Common myeloid progenitor, CD34-positive (primary cell): ENCODE measurements at regions not wholly inside any gene's neighbourhood (a gene's known extent, or its start where the extent isn't known, plus 50 kb on each side); places are given as distances from the start of the nearest gene placed in this dataset.

Experiments used
- CTCF ChIA-PET: fragments of 350-600 bp; sonication (Branson Sonifier 250); formaldehyde crosslinking; loops from one replicate; lab custom pipeline; 2021; ENCODE audit warnings: antibody characterized with exemption; lab: Charles Lee
- POLR2A ChIA-PET: fragments of 350-600 bp; sonication (Branson Sonifier 250); formaldehyde crosslinking; loops from one replicate; lab custom pipeline; 2021; ENCODE audit warnings: antibody characterized with exemption; lab: Charles Lee
- DNase-seq, 3 donors: peaks; one replicate each; pipeline versions ENCODE4 v3.0.0 to v3.0.0-alpha.2; 2013
- H3K27ac ChIP-seq, 2 experiments: 1 replicate in 1 of 2; 2 replicates in 1 of 2; pipeline ENCODE4 v1.7.0; 2013; ENCODE audit warnings: inconsistent platforms in 2 of 2, low read length in 2 of 2, mild to moderate bottlenecking in 2 of 2, low read depth in 1 of 2, moderate library complexity in 1 of 2; ENCODE audit not compliant: severe bottlenecking in 2 of 2, insufficient read depth in 1 of 2, poor library complexity in 1 of 2
- H3K27me3 ChIP-seq, 5 experiments: replicated peaks in 2 of 5; 1 replicate in 3 of 5; 2 replicates in 2 of 5; pipeline versions ENCODE4 v1.6.1 to v1.7.0; 2013; ENCODE audit warnings: low read length in 4 of 5, mild to moderate bottlenecking in 2 of 5, moderate library complexity in 2 of 5, inconsistent platforms in 1 of 5; ENCODE audit not compliant: insufficient read depth in 5 of 5, control insufficient read depth in 4 of 5
- H3K36me3 ChIP-seq, 4 experiments: 1 replicate in 2 of 4; 2 replicates in 2 of 4; pipeline versions ENCODE4 v1.6.1 to v1.7.0; 2013; ENCODE audit warnings: low read length in 3 of 4, control low read depth in 1 of 4, mild to moderate bottlenecking in 1 of 4; ENCODE audit not compliant: control insufficient read depth in 4 of 4, insufficient read depth in 4 of 4
- H3K4me1 ChIP-seq, 4 experiments: 1 replicate in 3 of 4; 2 replicates in 1 of 4; pipeline versions ENCODE4 v1.6.1 to v1.7.1; 2013; ENCODE audit warnings: low read length in 3 of 4, mild to moderate bottlenecking in 3 of 4, control low read depth in 1 of 4, inconsistent platforms in 1 of 4, moderate library complexity in 1 of 4; ENCODE audit not compliant: control insufficient read depth in 4 of 4, insufficient read depth in 4 of 4; ENCODE audit errors: control extremely low read depth in 1 of 4
- H3K4me3 ChIP-seq, 7 experiments: 1 replicate in 4 of 7; 2 replicates in 3 of 7; pipeline versions ENCODE4 v1.5.1 to v1.7.0; 2013; ENCODE audit warnings: mild to moderate bottlenecking in 7 of 7, low read length in 6 of 7, moderate library complexity in 6 of 7, inconsistent platforms in 2 of 7, low read depth in 2 of 7, control low read depth in 1 of 7; ENCODE audit not compliant: insufficient read depth in 4 of 7, control insufficient read depth in 1 of 7; ENCODE audit errors: extremely low read depth in 1 of 7
- H3K9me3 ChIP-seq, 5 experiments: 1 replicate in 4 of 5; 2 replicates in 1 of 5; pipeline versions ENCODE4 v1.6.1 to v1.7.1; 2013; ENCODE audit warnings: low read length in 4 of 5, mild to moderate bottlenecking in 2 of 5, inconsistent platforms in 1 of 5, low read depth in 1 of 5, moderate library complexity in 1 of 5; ENCODE audit not compliant: control insufficient read depth in 4 of 5, insufficient read depth in 2 of 5; ENCODE audit errors: control extremely low read depth in 1 of 5
- whole genome bisulfite sequencing: methylation state at CpG from one replicate; pipeline ENCODE4 v1.1.5; 2013; ENCODE audit not compliant: insufficient coverage; 5-methylcytosine and 5-hydroxymethylcytosine counted together

DNA sequence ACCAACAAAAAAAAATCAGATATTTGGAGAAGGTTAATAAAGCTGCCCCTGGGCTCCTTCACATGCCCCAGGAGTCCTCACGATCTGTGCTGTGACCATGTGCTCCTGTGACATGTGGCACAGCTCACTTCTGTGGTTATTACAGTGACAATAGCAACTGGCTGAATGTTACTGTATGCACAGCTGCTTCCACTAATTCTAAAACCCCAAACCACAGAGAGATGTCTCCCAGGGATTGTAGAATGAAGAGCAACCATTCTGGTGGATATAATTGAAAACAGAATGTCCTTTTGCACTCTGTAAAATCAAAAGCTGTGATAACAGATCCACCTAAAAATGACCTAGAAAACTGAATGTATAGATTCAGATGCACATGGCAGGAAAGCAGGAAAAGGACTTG, 489.2 kb upstream of the CNTN4 start:
- Histone ChIP-seq H3K9me3 (no peaks in the 10 kb centered on the region), H3K4me1 (no peaks in the 10 kb centered on the region), H3K36me3 (no peaks in the 10 kb centered on the region), H3K27ac (no peak overlapping the region), H3K4me3 (no peak overlapping the region), H3K27me3 (no peaks in the 10 kb centered on the region)
- 88% methylated on average over 1 of the region's 1 CpG for WGBS
- DNase-seq: no peak
- CTCF ChIA-PET: no interaction called here
- POLR2A ChIA-PET: no interaction called here

DNA sequence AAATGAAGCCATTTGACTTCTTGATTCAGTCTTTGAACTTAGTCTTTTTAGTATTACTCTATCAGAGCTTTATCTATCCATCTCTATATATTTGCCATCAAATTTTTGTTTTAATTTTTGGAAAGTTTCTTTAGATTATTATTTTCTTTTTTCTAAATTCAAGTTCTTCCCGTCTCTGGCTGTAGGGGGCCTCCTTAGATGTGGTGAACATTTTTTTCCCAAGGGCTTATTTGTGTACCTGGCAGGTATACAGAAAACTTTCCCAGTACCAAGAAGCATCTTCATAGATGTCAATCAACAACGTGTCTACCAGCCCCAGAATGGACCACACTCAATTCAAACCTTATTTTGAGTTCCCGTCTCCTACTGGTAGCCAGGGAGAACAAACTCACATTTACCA, 486.8 kb upstream of the CNTN4 start:
- ChIA-PET CTCF (no interaction called here), POLR2A (no interaction called here)
- Histone ChIP-seq H3K4me1 (no peaks in the 10 kb centered on the region), H3K9me3 (no peaks in the 10 kb centered on the region), H3K4me3 (no peak overlapping the region), H3K27me3 (no peaks in the 10 kb centered on the region), H3K27ac (no peak overlapping the region), H3K36me3 (no peaks in the 10 kb centered on the region)
- DNase-seq: no peak
- 64% methylated on average over 2 of the region's 3 CpGs for WGBS

- no peak overlapping the region for H3K4me3 ChIP-seq
- no peaks in the 10 kb centered on the region for H3K4me1 ChIP-seq
- H3K36me3 ChIP-seq: no peaks in the 10 kb centered on the region
- H3K9me3 ChIP-seq: no peaks in the 10 kb centered on the region
- H3K27ac ChIP-seq: no peak overlapping the region
- ChIA-PET CTCF (no interaction called here), POLR2A (no interaction called here)
- WGBS: 83% methylated on average over 4 of the region's 4 CpGs
- no peaks in the 10 kb centered on the region for H3K27me3 ChIP-seq
- no peak for DNase-seq
These were observed 484.7 kb upstream of the CNTN4 start for GRCh38 chr3:1613962-1614361.

GRCh38 chr3:1616744-1617143, 481.9 kb upstream of the CNTN4 start:
- no peak for DNase-seq
- ChIA-PET POLR2A (no interaction called here), CTCF (no interaction called here)
- Histone ChIP-seq H3K27ac (no peak overlapping the region), H3K27me3 (no peaks in the 10 kb centered on the region), H3K9me3 (no peaks in the 10 kb centered on the region), H3K4me3 (no peak overlapping the region), H3K4me1 (no peaks in the 10 kb centered on the region), H3K36me3 (no peaks in the 10 kb centered on the region)
- WGBS: 83% methylated on average over 2 of the region's 2 CpGs

DNA sequence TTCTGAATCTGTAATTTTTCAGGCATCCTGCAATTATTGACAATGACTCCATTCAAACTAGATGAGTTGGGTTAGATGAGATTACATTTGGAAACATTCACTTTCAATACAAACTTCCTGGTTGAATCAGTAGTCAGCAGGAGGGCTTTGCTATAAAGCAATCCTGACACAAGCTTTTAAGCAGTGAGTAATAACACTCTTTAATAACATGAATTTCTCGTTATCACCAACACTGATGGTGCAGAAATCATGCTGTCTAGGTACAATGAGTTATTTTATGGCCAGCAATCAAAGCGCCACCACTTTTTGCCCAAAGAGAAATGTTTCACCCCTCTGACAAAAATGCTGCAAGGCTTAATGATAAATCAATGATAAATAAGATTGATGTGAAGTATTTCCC, 474.8 kb upstream of the CNTN4 start:
- CTCF ChIA-PET: no interaction called here
- 100% methylated on average over 1 of the region's 2 CpGs for WGBS
- POLR2A ChIA-PET: no interaction called here

DNA sequence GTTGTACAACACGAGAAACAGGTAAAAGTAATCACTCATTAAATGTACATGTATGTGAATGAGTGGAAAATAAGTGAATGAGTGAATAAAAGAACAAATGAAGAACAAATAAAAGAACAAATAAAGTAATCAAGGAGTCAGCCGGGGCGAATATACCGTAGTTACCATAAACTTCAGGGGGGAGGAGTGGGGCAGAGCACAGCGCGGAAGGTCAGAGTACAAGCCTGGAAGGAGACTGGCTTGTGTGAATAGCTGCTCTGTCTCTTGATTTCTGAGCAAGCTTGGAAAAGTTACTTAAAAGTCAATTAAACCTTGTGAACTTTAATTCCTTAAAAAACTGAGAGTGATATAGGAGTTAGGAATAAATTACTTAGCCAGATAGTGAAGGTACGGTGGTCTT, 466.5 kb upstream of the CNTN4 start:
- no peak overlapping the region for H3K4me3 ChIP-seq
- WGBS: 100% methylated on average over 5 of the region's 7 CpGs
- H3K27me3 ChIP-seq: no peaks in the 10 kb centered on the region
- no peaks in the 10 kb centered on the region for H3K9me3 ChIP-seq
- no peaks in the 10 kb centered on the region for H3K36me3 ChIP-seq
- ChIA-PET CTCF (no interaction called here), POLR2A (no interaction called here)
- H3K27ac ChIP-seq: no peak overlapping the region
- no peak for DNase-seq
- H3K4me1 ChIP-seq: no peaks in the 10 kb centered on the region

More for the DNA sequence above, 474.8 kb upstream of the CNTN4 start:
- no peaks in the 10 kb centered on the region for H3K36me3 ChIP-seq
- H3K4me1 ChIP-seq: no peaks in the 10 kb centered on the region
- H3K27ac ChIP-seq: no peak overlapping the region
- H3K4me3 ChIP-seq: no peak overlapping the region
- H3K27me3 ChIP-seq: no peaks in the 10 kb centered on the region
- no peaks in the 10 kb centered on the region for H3K9me3 ChIP-seq
- DNase-seq: no peak

DNA sequence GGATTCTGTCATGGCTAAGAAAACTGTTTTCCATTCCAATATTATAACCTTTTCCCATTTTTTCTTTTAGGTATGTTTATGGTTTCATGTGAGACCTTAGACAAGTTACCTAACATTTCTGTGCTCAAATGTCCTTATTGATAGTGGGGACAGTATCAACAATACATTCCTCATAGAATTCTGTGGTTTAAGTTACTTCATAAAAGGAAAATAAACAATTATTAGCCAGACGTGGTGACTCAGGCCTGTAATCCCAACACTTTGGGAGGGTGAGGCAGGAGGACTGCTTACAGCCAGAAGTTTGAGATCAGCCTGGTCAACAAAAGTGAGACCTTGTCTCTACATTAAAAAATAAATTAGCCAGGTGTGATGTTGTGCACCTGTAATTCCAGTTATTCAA, 436.8 kb upstream of the CNTN4 start:
- H3K27ac ChIP-seq: no peak overlapping the region
- no CpG with 5 or more reads among the region's 1 CpG for WGBS
- no peaks in the 10 kb centered on the region for H3K9me3 ChIP-seq
- no peak overlapping the region for H3K4me3 ChIP-seq
- H3K4me1 ChIP-seq: no peaks in the 10 kb centered on the region
- no peaks in the 10 kb centered on the region for H3K27me3 ChIP-seq
- CTCF ChIA-PET: no interaction called here
- POLR2A ChIA-PET: no interaction called here
- no peak for DNase-seq
- H3K36me3 ChIP-seq: no peaks in the 10 kb centered on the region
